Lung (tissue), 11 donors: ENCODE measurements at regions not wholly inside any gene's neighbourhood (a gene's known extent, or its start where the extent isn't known, plus 50 kb on each side); places are given as distances from the start of the nearest gene placed in this dataset.

Experiments used
- ATAC-seq: fragments of 200-7000 bp; cut with Tn5 transposase; one replicate; pipeline ENCODE4 v1.9.1; 2020; ENCODE audit warnings: moderate number of reproducible peaks; ENCODE audit not compliant: insufficient read depth, low FRiP score
- DNase-seq, 3 donors: peaks; one replicate each; pipeline ENCODE4 v3.0.0-alpha.2; 2013 to 2017
- H3K27ac ChIP-seq, 2 donors: one replicate each; pipeline ENCODE4 v1.5.1; 2013; ENCODE audit warnings: mild to moderate bottlenecking in 2 of 2, moderate library complexity in 2 of 2, control low read depth in 1 of 2, inconsistent platforms in 1 of 2, low read depth in 1 of 2, low read length in 1 of 2
- H3K27me3 ChIP-seq, 3 donors: one replicate each; pipeline ENCODE4 v1.5.1; 2013; ENCODE audit warnings: low read length in 2 of 3; ENCODE audit not compliant: control insufficient read depth in 3 of 3, insufficient read depth in 3 of 3
- H3K36me3 ChIP-seq, 4 donors: one replicate each; pipeline ENCODE4 v1.5.1; 2013; ENCODE audit warnings: low read length in 4 of 4, mild to moderate bottlenecking in 1 of 4, moderate library complexity in 1 of 4; ENCODE audit not compliant: control insufficient read depth in 4 of 4, insufficient read depth in 4 of 4
- H3K4me1 ChIP-seq, 5 donors: one replicate each; pipeline ENCODE4 v1.5.1; 2013; ENCODE audit warnings: low read length in 5 of 5, mild to moderate bottlenecking in 2 of 5, moderate library complexity in 1 of 5; ENCODE audit not compliant: control insufficient read depth in 5 of 5, insufficient read depth in 5 of 5
- H3K4me3 ChIP-seq: one replicate; pipeline ENCODE4 v1.5.1; 2013; ENCODE audit warnings: mild to moderate bottlenecking, control low read depth, moderate library complexity
- H3K9ac ChIP-seq, 2 donors: one replicate each; pipeline ENCODE4 v1.5.1; 2013; ENCODE audit warnings: low read length in 2 of 2, control low read depth in 1 of 2; ENCODE audit not compliant: insufficient read depth in 1 of 2
- H3K9me3 ChIP-seq, 4 donors: one replicate each; pipeline ENCODE4 v1.5.1; 2013; ENCODE audit warnings: low read length in 3 of 4, mild to moderate bottlenecking in 1 of 4, moderate library complexity in 1 of 4; ENCODE audit not compliant: control insufficient read depth in 4 of 4, insufficient read depth in 3 of 4
- CTCF ChIP-seq: IDR thresholded peaks from 2 replicates; pipeline ENCODE4 v1.5.1; 2012; ENCODE audit warnings: mild to moderate bottlenecking; ENCODE audit errors: control extremely low read depth, extremely low read depth
- WGBS, 2 donors: extraction: QIAGEN DNeasy Blood & Tissue Kit; methylation state at CpG; one replicate each; pipeline ENCODE4 v1.1.7; 2013; 5-methylcytosine and 5-hydroxymethylcytosine counted together
- donor health status: control.
- donor health status: control.
- donor health status: Bipolar disorder and iron deficiency.
- donor health status: healthy.
- donor health status: DM: yes; HTN: yes; CAD: no.

- no peak for ATAC-seq
- no peak overlapping the region for H3K27ac ChIP-seq
- no peak for TF ChIP-seq CTCF
Measured at GRCh38 chr2:176581557-176582165, 312.4 kb downstream of the MTX2 start.

GRCh38 chr2:176582176-176582575 is 312.9 kb downstream of the MTX2 start:
- ATAC-seq (no peak), DNase-seq (peak in 2 of 3 donors; percentile 39 to 52)
- no peaks in the 10 kb centered on the region for H3K9me3 ChIP-seq
- H3K36me3 ChIP-seq: no peaks in the 10 kb centered on the region
- no peaks in the 10 kb centered on the region for H3K27me3 ChIP-seq
- no peak overlapping the region for H3K27ac ChIP-seq
- no peaks in the 10 kb centered on the region for H3K4me1 ChIP-seq
- no peak overlapping the region for H3K9ac ChIP-seq
- no peak for TF ChIP-seq CTCF
- H3K4me3 ChIP-seq: no peak overlapping the region
- WGBS, 2 donors: 72 to 81% methylated on average over 2 of the region's 2 CpGs

More at GRCh38 chr2:176581557-176582165, 312.4 kb downstream of the MTX2 start:
- no peaks in the 10 kb centered on the region for H3K36me3 ChIP-seq
- H3K4me3 ChIP-seq: no peak overlapping the region
- WGBS, 2 donors: 82 to 87% methylated on average over 4 of the region's 4 CpGs
- no peaks in the 10 kb centered on the region for H3K9me3 ChIP-seq
- no peak for DNase-seq
- no peak overlapping the region for H3K9ac ChIP-seq
- no peaks in the 10 kb centered on the region for H3K4me1 ChIP-seq
- H3K27me3 ChIP-seq: no peaks in the 10 kb centered on the region

GRCh38 chr2:176582990-176583481 is 313.8 kb downstream of the MTX2 start:
- Histone ChIP-seq H3K27ac (no peak overlapping the region), H3K9me3 (no peaks in the 10 kb centered on the region), H3K4me1 (no peaks in the 10 kb centered on the region), H3K27me3 (no peaks in the 10 kb centered on the region), H3K9ac (no peak overlapping the region), H3K4me3 (no peak overlapping the region), H3K36me3 (no peaks in the 10 kb centered on the region)
- ATAC-seq (peak; percentile 85), DNase-seq (peak in 1 of 3 donors; percentile 36)
- 56 to 83% methylated on average over 2 of the region's 2 CpGs for WGBS, 2 donors
- TF ChIP-seq CTCF: no peak

- ATAC-seq (no peak), DNase-seq (no peak)
- Histone ChIP-seq H3K4me3 (no peak overlapping the region), H3K27ac (no peak overlapping the region), H3K36me3 (no peaks in the 10 kb centered on the region), H3K4me1 (no peaks in the 10 kb centered on the region), H3K9me3 (no peaks in the 10 kb centered on the region), H3K27me3 (no peaks in the 10 kb centered on the region), H3K9ac (no peak overlapping the region)
- 37 to 52% methylated on average over 6 of the region's 6 CpGs for WGBS, 2 donors
- TF ChIP-seq CTCF: no peak
Measured at GRCh38 chr2:176583607-176584006, 314.4 kb downstream of the MTX2 start.
